GM12878 (cell line): ENCODE measurements at regions not wholly inside any gene's neighbourhood (a gene's known extent, or its start where the extent isn't known, plus 50 kb on each side); places are given as distances from the start of the nearest gene placed in this dataset.

Source experiments
- BHLHE40 ChIP-seq, 2 experiments: fragments of 450-650 bp in 1 of 2; IDR thresholded peaks; 2 replicates each; pipeline ENCODE4 v1.6.1; 2011 to 2017; ENCODE audit warnings: low read depth in 2 of 2, borderline replicate concordance in 1 of 2, improper control_type of control experiment in 1 of 2, low read length in 1 of 2, mild to moderate bottlenecking in 1 of 2
- CEBPB ChIP-seq, 2 experiments: fragments of 150-350 bp in 1 of 2; IDR thresholded peaks; 2 replicates each; pipeline ENCODE4 v1.6.1; 2012 to 2014; ENCODE audit warnings: low read depth in 2 of 2, low read length in 2 of 2, borderline replicate concordance in 1 of 2, inconsistent platforms in 1 of 2
- CTCF ChIP-seq, 3 experiments: IDR thresholded peaks in 2 of 3; conservative IDR thresholded peaks in 1 of 3; 2 replicates each; pipeline ENCODE4 v1.5.1; 2011; ENCODE audit warnings: low read depth in 3 of 3, low read length in 3 of 3, mild to moderate bottlenecking in 3 of 3, control low read depth in 2 of 3, moderate library complexity in 2 of 3, inconsistent platforms in 1 of 3, mixed read lengths in 1 of 3; ENCODE audit not compliant: control insufficient read depth in 2 of 3, insufficient read depth in 1 of 3; ENCODE audit errors: extremely low read depth in 1 of 3
- E2F4 ChIP-seq: IDR thresholded peaks from 2 replicates; pipeline ENCODE4 v1.6.1; 2012; ENCODE audit warnings: low read depth, low read length, improper control_type of control experiment
- EP300 ChIP-seq, 2 experiments: fragments of 150-350 bp in 1 of 2; IDR thresholded peaks; 2 replicates each; pipeline ENCODE4 v1.6.1; 2011 to 2012; ENCODE audit warnings: low read depth in 2 of 2, low read length in 2 of 2, borderline replicate concordance in 1 of 2, improper control_type of control experiment in 1 of 2, inconsistent platforms in 1 of 2; ENCODE audit not compliant: control insufficient read depth in 1 of 2
- ETV6 ChIP-seq, 2 experiments: fragments of 450-650 bp in 1 of 2; IDR thresholded peaks in 1 of 2; conservative IDR thresholded peaks in 1 of 2; 2 replicates each; pipeline ENCODE4 v1.6.1; 2014; ENCODE audit warnings: antibody characterized with exemption in 1 of 2, borderline replicate concordance in 1 of 2, low read depth in 1 of 2, mild to moderate bottlenecking in 1 of 2, moderate library complexity in 1 of 2
- EZH2 ChIP-seq: IDR thresholded peaks from 2 replicates; pipeline ENCODE4 v1.6.1; 2012; ENCODE audit warnings: low read depth, mild to moderate bottlenecking, control low read depth, inconsistent platforms, low read length, borderline replicate concordance; ENCODE audit not compliant: control insufficient read depth
- GABPA ChIP-seq: IDR thresholded peaks from 2 replicates; pipeline ENCODE4 v1.6.1; 2014; ENCODE audit warnings: antibody characterized with exemption, low read depth, mild to moderate bottlenecking, inconsistent platforms
- KDM1A ChIP-seq: fragments of 200-600 bp; sonication (generic); IDR thresholded peaks from 2 replicates; pipeline ENCODE4 v1.6.1; 2016; ENCODE audit warnings: borderline replicate concordance
- MXI1 ChIP-seq: fragments of 150-350 bp; IDR thresholded peaks from 2 replicates; pipeline ENCODE4 v1.6.1; 2011; ENCODE audit warnings: low read depth, mild to moderate bottlenecking, inconsistent platforms, low read length, improper control_type of control experiment
- POLR2A ChIP-seq: IDR thresholded peaks from 2 replicates; pipeline ENCODE4 v1.6.1; 2011; ENCODE audit warnings: low read depth, mild to moderate bottlenecking, low read length
- RBBP5 ChIP-seq: fragments of 200-600 bp; sonication (generic); conservative IDR thresholded peaks from 2 replicates; pipeline ENCODE4 v1.6.1; 2016
- SIN3A ChIP-seq: IDR thresholded peaks from 2 replicates; pipeline ENCODE4 v1.6.1; 2012; ENCODE audit warnings: low read depth, low read length, improper control_type of control experiment
- SPI1 ChIP-seq: IDR thresholded peaks from 2 replicates; pipeline ENCODE4 v1.6.1; 2011; ENCODE audit warnings: low read depth, mild to moderate bottlenecking, low read length, moderate library complexity, borderline replicate concordance; ENCODE audit not compliant: insufficient read depth

- TF ChIP-seq SIN3A, result no peak
- no peak for TF ChIP-seq EZH2
- TF ChIP-seq CEBPB (IDR thresholded peaks at IDR 0.05; ENCODE audit: borderline replicate concordance in 1 of 2, low read depth in 2 of 2, low read length in 2 of 2), result no peak
- no peak for TF ChIP-seq MXI1
- TF ChIP-seq EP300 (IDR thresholded peaks at IDR 0.05; ENCODE audit: borderline replicate concordance in 1 of 2, control insufficient read depth in 1 of 2, low read depth in 2 of 2, low read length in 2 of 2), result no peak
- no peak for TF ChIP-seq BHLHE40 (IDR thresholded peaks at IDR 0.05; ENCODE audit: borderline replicate concordance in 1 of 2, low read depth in 2 of 2, low read length in 1 of 2)
- no peak for TF ChIP-seq ETV6 (conservative IDR thresholded peaks at IDR 0.05 in 1 of 2, IDR thresholded peaks at IDR 0.05 in 1 of 2; ENCODE audit: borderline replicate concordance in 1 of 2, low read depth in 1 of 2)
- TF ChIP-seq KDM1A, result no peak
- TF ChIP-seq E2F4, result no peak
- no peak for TF ChIP-seq SPI1
- TF ChIP-seq RBBP5, result no peak
- no peak for TF ChIP-seq GABPA
- no peak for TF ChIP-seq POLR2A
- no peak for TF ChIP-seq CTCF (IDR thresholded peaks at IDR 0.05 in 2 of 3, conservative IDR thresholded peaks at IDR 0.05 in 1 of 3; ENCODE audit: control insufficient read depth in 2 of 3, extremely low read depth in 1 of 3, insufficient read depth in 1 of 3, low read depth in 3 of 3, low read length in 3 of 3)
Observed at GRCh38 chr11:57936050-57936418, 87.6 kb upstream of the OR9Q1 start.
